Kasumi-1 (cell line): ENCODE measurements at regions not wholly inside any gene's neighbourhood (a gene's known extent, or its start where the extent isn't known, plus 50 kb on each side); places are given as distances from the start of the nearest gene placed in this dataset.

Experiments used
- DNase-seq, 2 experiments: peaks; one replicate each; lab custom pipeline; 2025; lab: John Stamatoyannopoulos, UW

GRCh38 chr16:79297805-79298204 is 302.7 kb downstream of the MAF start:
- DNase-seq: no peak

- DNase-seq: no peak
Measured at GRCh38 chr16:79297296-79297695, 303.2 kb downstream of the MAF start.

- no peak for DNase-seq
Measured at GRCh38 chr16:79296491-79296890, 304.0 kb downstream of the MAF start.

GRCh38 chr16:79295746-79296145 is 304.8 kb downstream of the MAF start:
- no peak for DNase-seq

GRCh38 chr16:79295162-79295561 is 305.4 kb downstream of the MAF start:
- no peak for DNase-seq

- DNase-seq: no peak
Measured at GRCh38 chr16:79294568-79294967, 306.0 kb downstream of the MAF start.

- DNase-seq: no peak
Measured at GRCh38 chr16:79293836-79294460, 306.6 kb downstream of the MAF start.

GRCh38 chr16:79288066-79288465 is 312.5 kb downstream of the MAF start:
- DNase-seq: no peak

- DNase-seq: no peak
Measured at GRCh38 chr16:79287424-79287917, 313.1 kb downstream of the MAF start.

GRCh38 chr16:79286646-79287423 is 313.7 kb downstream of the MAF start:
- DNase-seq: no peak

GRCh38 chr16:79284766-79285165 is 315.8 kb downstream of the MAF start:
- DNase-seq: no peak

- no peak for DNase-seq
Measured at GRCh38 chr16:79283578-79283977, 317.0 kb downstream of the MAF start.

GRCh38 chr16:79282806-79283205 is 317.7 kb downstream of the MAF start:
- DNase-seq: no peak

GRCh38 chr16:79278506-79278905 is 322.0 kb downstream of the MAF start:
- DNase-seq: no peak

- DNase-seq: no peak
Measured at GRCh38 chr16:79276501-79276900, 324.0 kb downstream of the MAF start.

- no peak for DNase-seq
Measured at GRCh38 chr16:79274264-79274663, 326.3 kb downstream of the MAF start.

GRCh38 chr16:79272141-79272577 is 328.4 kb downstream of the MAF start:
- no peak for DNase-seq

GRCh38 chr16:79271583-79271982 is 329.0 kb downstream of the MAF start:
- DNase-seq: no peak

GRCh38 chr16:79270011-79270410 is 330.5 kb downstream of the MAF start:
- DNase-seq: no peak

GRCh38 chr16:79269211-79269863 is 331.2 kb downstream of the MAF start:
- no peak for DNase-seq

- DNase-seq: no peak
Measured at GRCh38 chr16:79267781-79268180, 332.8 kb downstream of the MAF start.

GRCh38 chr16:79267146-79267545 is 333.4 kb downstream of the MAF start:
- no peak for DNase-seq

GRCh38 chr16:79265701-79266100 is 334.8 kb downstream of the MAF start:
- DNase-seq: no peak
